ENCODE measurements at regions not wholly inside any gene's neighbourhood (a gene's known extent, or its start where the extent isn't known, plus 50 kb on each side); places are given as distances from the start of the nearest gene placed in this dataset.
"Not testable (repeated sequence)": the region's sequence is repeated elsewhere in the genome, so short reads cannot be mapped to it uniquely, and the experiment has no call there.

DNA sequence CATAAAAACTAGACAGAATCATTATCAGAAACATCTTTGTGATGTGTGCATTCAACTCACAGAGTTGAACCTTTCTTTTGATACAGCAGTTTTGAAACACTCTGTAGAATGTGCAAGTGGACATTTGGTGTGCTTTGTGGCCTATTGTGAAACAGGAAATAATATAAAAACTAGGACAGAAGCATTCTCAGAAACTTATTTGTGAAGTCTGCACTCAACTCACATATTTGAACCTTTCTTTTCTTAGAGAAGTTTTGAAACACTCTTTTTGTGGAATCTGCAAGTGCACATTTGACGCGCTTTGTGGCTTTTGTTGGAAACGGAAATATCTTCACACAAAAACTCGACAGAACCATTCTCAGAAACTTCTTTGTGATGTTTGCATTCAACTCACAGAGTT lies 260.0 kb downstream of the FOXD4L6 start:
- FAIRE-seq; H3K4me2 ChIP-seq (ENCODE audit: control insufficient read depth, extremely low read depth, insufficient read depth, low read depth, low read length); H3K79me2 ChIP-seq (ENCODE audit: control insufficient read depth, insufficient read depth, low read length); H4K20me1 ChIP-seq (ENCODE audit: control insufficient read depth, extremely low read depth, insufficient read depth, low read length); H3K9me3 ChIP-seq (ENCODE audit: control insufficient read depth, low read depth, low read length); DNase-seq (ENCODE audit: low read depth, low spot score); H3K27ac ChIP-seq (ENCODE audit: control insufficient read depth, insufficient read depth, low read length); H3K4me3 ChIP-seq (ENCODE audit: control insufficient read depth in 2 of 3, extremely low read depth in 1 of 3, insufficient read depth in 2 of 3, low read depth in 1 of 3, low read length in 3 of 3); H3K4me1 ChIP-seq (ENCODE audit: control insufficient read depth, extremely low read depth, insufficient read depth, low read length); H2AFZ ChIP-seq (ENCODE audit: control insufficient read depth, low read length); H3K36me3 ChIP-seq (ENCODE audit: control insufficient read depth in 2 of 2, extremely low read depth in 1 of 2, insufficient read depth in 2 of 2, low read length in 2 of 2); dilution Hi-C loops (cut with MboI; ENCODE audit: extremely low pct_ligation_motif_present, low sequenced_read_pairs); H3K9me1 ChIP-seq (ENCODE audit: control insufficient read depth, extremely low read depth, insufficient read depth, low read length); H3K27me3 ChIP-seq (ENCODE audit: control insufficient read depth, extremely low read depth, insufficient read depth, low read length); H3K9ac ChIP-seq (ENCODE audit: control insufficient read depth, extremely low read depth, insufficient read depth, low read length): not testable (repeated sequence)

Small RNAs in the stretch of these regions (small RNA-seq; reads per million reads assigned to genes)
- gene AL353626.2 (ENCODE audit: insufficient read length in 3 of 3, low read depth in 3 of 3, low replicate concordance in 1 of 3): 0 reads per million in 3 experiments
- 0 reads per million in 3 experiments for gene MIR1299 (ENCODE audit: insufficient read length in 3 of 3, low read depth in 3 of 3, low replicate concordance in 1 of 3)
